ENCODE measurements at regions not wholly inside any gene's neighbourhood (a gene's known extent, or its start where the extent isn't known, plus 50 kb on each side); places are given as distances from the start of the nearest gene placed in this dataset.

- H3K4me3 ChIP-seq (ENCODE audit: low read depth, low read length) = no peak overlapping the region
- no peak for DNase-seq (ENCODE audit: low read depth)
- no peak for TF ChIP-seq CTCF (IDR thresholded peaks at IDR 0.05; ENCODE audit: insufficient read depth, low read depth, low read length, missing control alignments)
Observed at GRCh38 chr15:98419173-98419780, 229.1 kb upstream of the IGF1R start.

- TF ChIP-seq CTCF (IDR thresholded peaks at IDR 0.05; ENCODE audit: insufficient read depth, low read depth, low read length, missing control alignments) = no peak
- no peak for DNase-seq (ENCODE audit: low read depth)
Observed at GRCh38 chr15:98420837-98421236, 227.5 kb upstream of the IGF1R start.

GRCh38 chr15:98421419-98422129 is 226.8 kb upstream of the IGF1R start:
- peak; percentile 54 for DNase-seq (ENCODE audit: low read depth)
- no peak overlapping the region for H3K4me3 ChIP-seq (ENCODE audit: low read depth, low read length)
- TF ChIP-seq CTCF (IDR thresholded peaks at IDR 0.05; ENCODE audit: insufficient read depth, low read depth, low read length, missing control alignments) = peak; percentile 90

More at GRCh38 chr15:98420837-98421236, 227.5 kb upstream of the IGF1R start:
- H3K4me3 ChIP-seq (ENCODE audit: low read depth, low read length) = no peak overlapping the region

- H3K4me3 ChIP-seq (ENCODE audit: low read depth, low read length) = no peak overlapping the region
- no peak for DNase-seq (ENCODE audit: low read depth)
- TF ChIP-seq CTCF (IDR thresholded peaks at IDR 0.05; ENCODE audit: insufficient read depth, low read depth, low read length, missing control alignments) = no peak
Observed at GRCh38 chr15:98422130-98422478, 226.2 kb upstream of the IGF1R start.

GRCh38 chr15:98425173-98425572 is 223.2 kb upstream of the IGF1R start:
- no peak for TF ChIP-seq CTCF (IDR thresholded peaks at IDR 0.05; ENCODE audit: insufficient read depth, low read depth, low read length, missing control alignments)
- DNase-seq (ENCODE audit: low read depth) = no peak
- H3K4me3 ChIP-seq (ENCODE audit: low read depth, low read length) = no peak overlapping the region

- no peak overlapping the region for H3K4me3 ChIP-seq (ENCODE audit: low read depth, low read length)
- no peak for TF ChIP-seq CTCF (IDR thresholded peaks at IDR 0.05; ENCODE audit: insufficient read depth, low read depth, low read length, missing control alignments)
- no peak for DNase-seq (ENCODE audit: low read depth)
Observed at GRCh38 chr15:98427321-98427720, 221.0 kb upstream of the IGF1R start.
